HG02610 (cell line): ENCODE measurements at regions not wholly inside any gene's neighbourhood (a gene's known extent, or its start where the extent isn't known, plus 50 kb on each side); places are given as distances from the start of the nearest gene placed in this dataset.

ENCODE experiments used
- ATAC-seq: cut with Tn5 transposase; IDR thresholded peaks from one replicate; pipeline ENCODE4 v1.9.1; 2021; ENCODE audit warnings: mild to moderate bottlenecking, moderate library complexity; ENCODE audit not compliant: unreplicated experiment

DNA sequence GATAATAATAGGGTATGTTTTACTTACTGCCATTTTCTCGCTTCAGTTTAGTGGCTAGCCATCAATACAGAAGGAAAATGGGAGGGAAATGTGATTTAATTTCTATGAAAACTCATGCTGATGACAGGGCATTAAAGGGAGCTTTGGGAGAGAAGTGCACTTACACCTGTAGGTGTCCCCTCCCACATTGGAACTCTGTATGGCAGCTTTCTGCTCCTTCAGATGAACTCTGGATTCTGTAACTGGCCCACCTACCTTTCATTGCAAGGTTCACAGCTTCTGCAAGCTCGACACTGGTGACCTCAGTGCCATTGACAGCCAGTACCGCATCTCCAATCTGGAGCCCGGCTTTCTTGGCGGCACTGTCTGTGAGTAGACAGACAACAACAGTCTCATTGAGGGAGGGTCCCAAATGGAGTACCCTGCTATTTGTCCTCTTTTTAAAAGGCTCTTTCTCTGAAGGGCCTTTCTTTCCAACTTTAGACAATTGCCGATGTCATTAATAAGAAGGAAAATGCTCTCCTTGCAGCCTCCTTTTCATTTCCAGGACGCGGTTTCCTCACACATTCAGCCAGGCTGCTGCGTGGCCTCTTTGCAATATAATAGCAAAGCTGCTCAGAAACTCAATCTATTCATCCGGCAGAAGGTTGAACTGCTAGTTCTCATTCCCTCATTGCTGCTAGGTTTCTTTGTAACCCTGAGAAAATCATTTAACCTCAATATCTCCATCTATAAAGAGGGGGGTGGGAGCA, 63.6 kb downstream of the NUDT12 start:
- no peak for ATAC-seq

- no peak for ATAC-seq
Observed at GRCh38 chr5:103498211-103498610, 64.4 kb downstream of the NUDT12 start.

- no peak for ATAC-seq
Observed at GRCh38 chr5:103497781-103498180, 64.8 kb downstream of the NUDT12 start.

GRCh38 chr5:103490030-103490739, 72.4 kb downstream of the NUDT12 start:
- no peak for ATAC-seq

DNA sequence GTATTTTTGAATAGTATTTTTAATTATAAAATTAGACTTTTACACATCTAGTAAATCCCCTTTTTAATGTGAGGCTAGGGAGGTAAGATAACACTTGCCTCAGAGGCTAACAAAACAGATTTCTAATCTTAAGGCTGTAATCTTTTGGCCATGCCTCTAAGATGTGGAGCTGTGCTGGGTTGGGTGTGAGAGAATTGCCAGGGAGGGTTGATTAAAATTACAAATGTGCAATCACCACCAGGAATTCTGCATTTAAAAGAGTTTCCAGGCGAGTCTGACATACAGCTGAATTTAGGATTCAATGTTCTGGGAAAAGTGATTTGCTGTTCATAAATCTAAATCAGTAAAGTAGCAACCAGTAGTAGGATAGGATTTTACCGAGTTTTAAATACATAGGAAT, 73.3 kb downstream of the NUDT12 start:
- ATAC-seq: no peak

DNA sequence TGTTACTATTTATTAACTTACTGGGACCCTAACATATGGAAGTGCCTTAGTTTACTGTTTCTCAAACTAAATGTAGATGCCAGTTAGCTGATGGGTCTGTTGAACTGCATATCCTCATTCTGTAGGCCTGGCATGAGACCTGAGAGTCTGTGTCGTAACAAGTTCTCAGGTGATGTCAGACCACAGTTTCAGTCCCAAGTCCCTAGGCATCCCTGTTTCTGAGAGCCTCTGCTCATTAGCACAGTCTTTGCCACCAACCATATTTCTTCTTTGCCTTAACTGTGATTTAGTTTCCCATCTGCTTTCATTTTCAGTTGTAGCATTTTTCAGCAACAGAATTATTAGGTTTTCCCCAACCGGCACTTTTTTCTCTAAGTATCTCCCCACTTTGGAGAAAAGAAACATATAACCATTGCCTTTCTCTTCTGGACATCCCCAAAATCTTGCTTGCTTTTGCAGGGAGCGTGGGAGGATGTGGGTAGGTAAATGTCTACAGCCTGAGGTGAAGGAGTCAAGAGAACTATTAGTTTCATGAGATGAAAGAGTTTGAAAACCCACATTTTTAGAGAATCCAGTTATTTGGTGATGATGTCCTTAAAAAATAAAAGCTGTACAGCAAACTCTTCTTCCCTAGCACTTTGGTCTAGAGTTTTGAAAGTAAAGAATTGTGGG, 74.6 kb downstream of the NUDT12 start:
- ATAC-seq: peak; percentile 76

DNA sequence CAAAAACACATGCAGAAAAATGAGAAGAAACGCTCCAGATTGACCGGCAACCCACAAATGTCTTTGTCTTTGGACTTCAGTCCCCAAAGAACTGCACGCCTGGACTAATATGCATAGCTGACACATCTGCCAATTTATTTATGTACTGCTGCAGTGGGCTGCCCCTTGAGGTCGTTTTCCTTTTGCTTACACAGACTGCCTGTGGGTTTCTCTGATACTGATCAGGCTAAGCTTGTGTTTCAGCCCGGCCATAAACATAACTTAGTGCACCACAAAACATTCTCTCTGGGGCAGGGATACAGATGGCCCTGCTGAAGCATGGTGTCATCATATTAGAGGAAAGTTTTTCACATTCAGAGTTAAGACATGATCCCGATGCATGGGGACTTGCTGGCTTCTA, 75.4 kb downstream of the NUDT12 start:
- ATAC-seq: no peak

- ATAC-seq: no peak
Observed at GRCh38 chr5:103486739-103487138, 75.8 kb downstream of the NUDT12 start.

GRCh38 chr5:103480246-103480645, 82.3 kb downstream of the NUDT12 start:
- ATAC-seq: no peak

- ATAC-seq: no peak
Observed at GRCh38 chr5:103477678-103478077, 84.9 kb downstream of the NUDT12 start.

DNA sequence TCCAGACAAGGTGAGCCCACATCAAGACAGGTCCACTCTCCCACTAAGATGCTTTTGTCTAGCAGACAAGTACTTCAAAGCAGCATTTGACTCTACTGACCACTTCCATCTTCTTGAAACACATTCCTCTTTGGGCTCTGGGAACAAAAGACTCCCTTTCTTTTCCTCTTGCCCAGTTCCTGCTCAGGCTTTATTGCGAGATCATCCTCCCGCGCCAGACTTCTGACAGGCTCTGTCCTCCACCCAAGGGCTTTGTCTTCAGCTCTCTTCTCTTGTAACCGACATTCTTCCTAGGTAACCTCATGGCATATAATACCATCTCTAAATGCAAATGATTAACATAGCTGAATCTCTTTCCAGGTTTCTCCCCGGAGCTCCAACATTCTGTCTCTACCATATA, 85.8 kb downstream of the NUDT12 start:
- no peak for ATAC-seq

DNA sequence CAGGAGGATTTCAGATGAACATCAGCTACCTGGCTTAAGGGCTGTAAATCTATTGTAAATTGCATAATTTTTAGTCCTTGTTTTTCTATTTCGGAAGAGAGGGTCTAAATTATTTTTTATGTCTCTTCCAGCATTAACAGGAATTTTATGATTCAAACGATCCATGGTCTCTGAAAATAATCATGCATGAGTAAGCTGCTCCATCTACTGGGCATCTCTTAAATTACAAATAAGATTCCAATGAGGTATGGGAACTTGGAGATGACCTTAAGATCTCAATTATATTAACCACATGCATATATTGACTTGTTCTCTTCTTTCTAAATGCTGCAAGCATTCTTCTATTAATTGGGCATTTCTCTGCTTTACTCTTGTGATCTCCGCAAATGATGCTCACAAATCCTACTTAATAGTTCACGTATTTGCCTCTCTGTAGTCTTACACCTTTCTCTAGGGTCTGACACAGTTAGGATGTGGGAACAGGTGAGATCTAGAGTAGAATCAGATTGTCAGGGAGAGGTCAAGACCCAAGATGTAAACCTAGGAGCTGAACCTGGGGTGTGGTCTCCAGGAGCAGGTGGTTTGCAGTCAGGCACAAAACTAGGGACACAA, 86.9 kb downstream of the NUDT12 start:
- ATAC-seq: peak; percentile 66

- no peak for ATAC-seq
Observed at GRCh38 chr5:103474677-103475076, 87.9 kb downstream of the NUDT12 start.

DNA sequence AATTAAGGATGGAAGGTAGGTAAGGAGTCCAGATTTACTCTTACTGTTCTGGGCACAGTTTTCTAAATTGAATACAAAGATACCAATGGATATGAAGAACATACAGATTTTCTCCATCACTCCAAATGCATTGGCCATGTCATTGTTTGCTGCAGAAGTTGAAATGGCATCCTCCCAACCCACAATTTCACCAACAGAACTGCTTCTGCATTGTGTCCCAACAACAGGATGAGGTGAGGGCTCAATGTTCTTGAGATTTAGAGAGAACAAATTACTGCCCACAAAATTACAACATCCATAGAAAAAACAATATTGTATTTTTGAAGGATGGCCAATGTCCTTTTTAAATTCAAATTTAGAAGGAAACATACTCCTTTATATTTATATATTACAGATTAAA, 88.9 kb downstream of the NUDT12 start:
- ATAC-seq: no peak

DNA sequence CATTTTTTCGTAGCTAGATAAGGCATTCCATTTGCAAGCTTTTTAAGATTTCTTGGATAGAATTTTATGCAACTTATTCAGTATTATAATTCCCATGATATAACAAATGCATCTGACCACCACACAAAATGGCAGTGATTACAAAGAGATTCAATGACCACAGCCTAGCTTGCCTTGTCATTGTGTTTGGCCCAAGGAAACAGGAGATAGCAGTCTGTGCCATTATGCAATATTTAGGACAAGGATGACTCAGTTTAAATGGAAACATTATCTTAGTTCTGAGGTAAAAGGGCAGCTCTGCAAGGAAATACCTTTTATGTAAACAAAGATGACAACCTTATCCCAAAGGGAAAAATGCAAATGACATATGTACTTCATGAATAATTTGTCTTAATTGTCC, 89.8 kb downstream of the NUDT12 start:
- no peak for ATAC-seq

GRCh38 chr5:103472265-103472664, 90.3 kb downstream of the NUDT12 start:
- ATAC-seq: no peak

- ATAC-seq: no peak
Observed at GRCh38 chr5:103469288-103470040, 93.1 kb downstream of the NUDT12 start.

DNA sequence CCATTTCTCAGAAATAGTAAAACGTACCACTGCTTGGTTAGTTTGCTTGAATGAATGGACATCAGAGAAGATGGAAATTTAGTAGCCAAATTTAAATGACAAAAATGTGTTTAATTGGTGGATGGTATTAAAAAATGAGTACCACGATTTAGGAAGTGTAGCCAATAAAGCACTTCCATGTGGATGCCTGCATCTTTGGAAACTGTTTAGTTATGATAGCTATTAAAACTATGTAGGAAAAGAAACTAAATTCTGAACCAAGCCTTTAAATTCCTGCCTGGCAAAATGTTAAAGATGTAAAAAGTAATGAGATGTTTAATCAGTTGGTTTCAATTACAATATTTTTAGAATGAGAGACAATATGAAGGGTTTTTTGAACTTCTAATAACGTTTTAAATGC, 94.8 kb downstream of the NUDT12 start:
- ATAC-seq: no peak

- ATAC-seq: no peak
Observed at GRCh38 chr5:103466495-103466894, 96.1 kb downstream of the NUDT12 start.

GRCh38 chr5:103465891-103466290, 96.7 kb downstream of the NUDT12 start:
- no peak for ATAC-seq
